Lower lobe of right lung (tissue), 2 donors: ENCODE measurements at regions not wholly inside any gene's neighbourhood (a gene's known extent, or its start where the extent isn't known, plus 50 kb on each side); places are given as distances from the start of the nearest gene placed in this dataset.
A peak's percentile ranks its signal among the peaks of the same experiment; 100 is the strongest.

Experiments
- ATAC-seq, 2 donors: fragments of 200-7000 bp; cut with Tn5 transposase; one replicate each; pipeline ENCODE4 v1.9.1; 2020 to 2022; ENCODE audit warnings: mild to moderate bottlenecking in 2 of 2, moderate library complexity in 2 of 2
- DNase-seq: peaks from one replicate; pipeline ENCODE4 v3.0.0-alpha.2; 2020
- H3K27ac ChIP-seq: fragments of 200-600 bp; one replicate; pipeline ENCODE4 v1.8.0; 2022
- H3K27me3 ChIP-seq: fragments of 200-600 bp; one replicate; pipeline ENCODE4 v1.8.0; 2022; ENCODE audit warnings: low read depth
- H3K36me3 ChIP-seq: fragments of 200-600 bp; one replicate; pipeline ENCODE4 v1.8.0; 2022; ENCODE audit warnings: mild to moderate bottlenecking
- H3K4me1 ChIP-seq: fragments of 200-600 bp; one replicate; pipeline ENCODE4 v1.8.0; 2022
- H3K4me3 ChIP-seq: fragments of 200-600 bp; one replicate; pipeline ENCODE4 v1.8.0; 2022; ENCODE audit warnings: mild to moderate bottlenecking
- H3K9me3 ChIP-seq: fragments of 200-600 bp; one replicate; pipeline ENCODE4 v1.8.0; 2022
- intact Hi-C: fragments of 100-400 bp; cut with DNase I; formaldehyde crosslinking; loops from one replicate; pipeline ENCODE4 v1.11.0; 2022
- TF ChIP-seq, protein P1 (sequence below): fragments of 200-600 bp; IDR thresholded peaks from one replicate; pipeline ENCODE4 v1.8.0; 2022; ENCODE audit warnings: antibody characterized with exemption, mild to moderate bottlenecking
- donor health status: DM: no; HTN: yes; CAD: no; lungs with severe emphysema.

DNA sequence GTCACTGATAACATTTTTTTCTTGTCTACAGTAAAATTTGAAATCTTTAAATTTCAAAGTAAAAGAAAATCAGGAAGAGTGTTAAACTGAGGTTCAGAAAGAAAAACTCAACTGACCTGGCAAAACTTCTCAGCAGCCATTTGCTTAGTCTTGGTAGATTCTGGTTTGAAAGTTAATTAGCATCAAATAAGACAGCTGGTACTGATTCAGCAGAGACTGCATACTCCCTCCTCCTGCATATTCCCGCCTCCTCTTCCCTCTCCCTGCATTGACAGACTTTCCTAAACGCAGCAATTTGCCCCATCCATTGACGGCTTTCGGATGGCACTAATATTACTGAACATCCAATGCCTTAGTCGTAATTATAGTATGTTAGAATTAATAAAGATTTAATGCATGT is 520.8 kb downstream of the FLRT2 start:
- Histone ChIP-seq H3K4me1 (no peaks in the 10 kb centered on the region), H3K36me3 (no peaks in the 10 kb centered on the region), H3K9me3 (no peaks in the 10 kb centered on the region), H3K27me3 (no peaks in the 10 kb centered on the region), H3K27ac (no peak overlapping the region), H3K4me3 (no peak overlapping the region)
- TF ChIP-seq, protein P1, sequence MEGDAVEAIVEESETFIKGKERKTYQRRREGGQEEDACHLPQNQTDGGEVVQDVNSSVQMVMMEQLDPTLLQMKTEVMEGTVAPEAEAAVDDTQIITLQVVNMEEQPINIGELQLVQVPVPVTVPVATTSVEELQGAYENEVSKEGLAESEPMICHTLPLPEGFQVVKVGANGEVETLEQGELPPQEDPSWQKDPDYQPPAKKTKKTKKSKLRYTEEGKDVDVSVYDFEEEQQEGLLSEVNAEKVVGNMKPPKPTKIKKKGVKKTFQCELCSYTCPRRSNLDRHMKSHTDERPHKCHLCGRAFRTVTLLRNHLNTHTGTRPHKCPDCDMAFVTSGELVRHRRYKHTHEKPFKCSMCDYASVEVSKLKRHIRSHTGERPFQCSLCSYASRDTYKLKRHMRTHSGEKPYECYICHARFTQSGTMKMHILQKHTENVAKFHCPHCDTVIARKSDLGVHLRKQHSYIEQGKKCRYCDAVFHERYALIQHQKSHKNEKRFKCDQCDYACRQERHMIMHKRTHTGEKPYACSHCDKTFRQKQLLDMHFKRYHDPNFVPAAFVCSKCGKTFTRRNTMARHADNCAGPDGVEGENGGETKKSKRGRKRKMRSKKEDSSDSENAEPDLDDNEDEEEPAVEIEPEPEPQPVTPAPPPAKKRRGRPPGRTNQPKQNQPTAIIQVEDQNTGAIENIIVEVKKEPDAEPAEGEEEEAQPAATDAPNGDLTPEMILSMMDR: no peak
- intact Hi-C loops: no loop called here
- DNase-seq (no peak), ATAC-seq (no peak)

DNA sequence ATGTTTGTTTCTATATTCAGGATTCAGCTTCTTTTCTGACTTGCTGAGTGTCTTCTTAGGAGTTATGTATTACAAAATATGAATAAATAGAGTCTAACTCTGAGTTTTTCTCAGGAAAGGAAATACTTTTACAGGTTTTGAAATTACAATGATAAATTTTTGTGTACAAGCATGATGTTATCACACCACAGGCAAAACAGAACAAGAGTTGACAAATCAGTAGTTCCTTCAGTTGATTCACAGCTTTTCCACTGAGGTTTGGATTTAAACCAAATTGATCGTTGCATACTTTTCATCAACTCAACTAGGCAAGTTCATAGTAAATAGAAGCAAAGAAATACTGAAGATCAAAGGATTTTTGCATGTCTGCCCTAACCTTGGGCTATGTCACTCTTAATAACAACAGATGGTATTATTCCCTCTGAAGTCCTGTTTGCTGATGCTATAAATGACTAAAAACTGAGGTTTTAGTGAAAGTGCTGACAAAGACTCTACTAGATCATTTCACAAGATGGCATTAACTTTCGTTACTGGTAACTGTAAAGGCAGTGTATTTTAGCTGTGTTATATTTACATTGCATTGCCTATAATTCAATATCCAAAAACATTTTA is 520.2 kb downstream of the FLRT2 start:
- no peak for DNase-seq
- Histone ChIP-seq H3K4me3 (no peak overlapping the region), H3K9me3 (no peaks in the 10 kb centered on the region), H3K27me3 (no peaks in the 10 kb centered on the region), H3K4me1 (no peaks in the 10 kb centered on the region), H3K36me3 (no peaks in the 10 kb centered on the region), H3K27ac (no peak overlapping the region)
- no peak for ATAC-seq
- intact Hi-C loops: no loop called here
- TF ChIP-seq, protein P1: no peak

DNA sequence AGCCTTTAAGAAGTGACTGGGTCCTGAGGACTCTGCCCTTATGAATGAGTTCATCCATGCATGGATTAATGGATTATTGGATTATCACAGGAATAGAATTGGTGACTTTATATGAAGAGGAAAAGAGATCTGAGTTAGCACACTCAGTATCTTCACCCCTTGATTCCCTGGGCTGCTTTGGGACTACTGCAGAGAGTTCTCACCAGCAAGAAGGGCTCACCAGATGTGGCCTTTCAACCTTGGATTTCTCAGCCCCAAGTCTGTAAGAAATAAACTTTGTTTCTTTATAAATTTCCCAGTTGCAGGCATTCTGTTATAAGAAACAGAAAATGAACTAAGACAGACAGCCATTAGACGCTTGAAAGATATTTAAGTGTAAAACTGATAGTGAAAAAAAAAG is 509.2 kb downstream of the FLRT2 start:
- ATAC-seq (no peak), DNase-seq (no peak)
- Histone ChIP-seq H3K4me3 (no peak overlapping the region), H3K27ac (no peak overlapping the region), H3K4me1 (no peaks in the 10 kb centered on the region), H3K36me3 (no peaks in the 10 kb centered on the region), H3K27me3 (no peaks in the 10 kb centered on the region), H3K9me3 (no peaks in the 10 kb centered on the region)
- intact Hi-C loops: no loop called here
- TF ChIP-seq, protein P1: no peak

DNA sequence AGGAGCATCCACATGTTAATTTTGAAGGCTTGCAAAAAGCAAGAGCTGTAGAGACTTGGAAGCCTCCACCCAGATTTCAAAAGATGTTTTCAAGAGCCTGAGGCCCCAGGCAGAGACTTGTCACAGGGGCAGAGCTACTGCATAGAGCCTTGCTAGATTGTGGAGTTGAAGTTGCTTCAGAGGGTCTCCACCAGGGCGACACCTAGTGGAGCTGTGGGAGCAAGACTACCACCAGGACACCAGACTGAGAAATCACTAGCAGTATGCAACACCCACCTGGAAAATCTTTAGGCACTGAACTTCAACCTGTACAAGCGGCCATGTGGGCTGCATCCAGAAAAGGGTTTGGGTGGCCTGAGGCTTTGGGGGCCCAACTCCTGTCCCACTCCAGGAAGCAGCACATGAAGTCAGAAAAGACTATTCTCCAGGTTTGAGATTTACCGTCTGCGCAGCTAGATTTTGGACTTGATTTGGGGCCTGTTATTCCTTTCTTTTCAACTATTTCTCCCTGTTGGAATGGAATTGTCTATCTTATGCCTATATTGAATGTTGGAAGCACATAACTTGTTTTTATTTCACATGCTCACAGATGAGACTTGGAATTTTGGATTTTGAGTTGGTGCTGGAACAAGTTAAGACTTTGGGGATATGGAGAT is 508.6 kb downstream of the FLRT2 start:
- Histone ChIP-seq H3K36me3 (no peaks in the 10 kb centered on the region), H3K4me3 (no peak overlapping the region), H3K27me3 (no peaks in the 10 kb centered on the region), H3K9me3 (no peaks in the 10 kb centered on the region), H3K27ac (no peak overlapping the region), H3K4me1 (no peaks in the 10 kb centered on the region)
- intact Hi-C loops: no loop called here
- ATAC-seq (peak; percentile 76 to 77), DNase-seq (peak; percentile 47)
- TF ChIP-seq, protein P1: peak; percentile 67

DNA sequence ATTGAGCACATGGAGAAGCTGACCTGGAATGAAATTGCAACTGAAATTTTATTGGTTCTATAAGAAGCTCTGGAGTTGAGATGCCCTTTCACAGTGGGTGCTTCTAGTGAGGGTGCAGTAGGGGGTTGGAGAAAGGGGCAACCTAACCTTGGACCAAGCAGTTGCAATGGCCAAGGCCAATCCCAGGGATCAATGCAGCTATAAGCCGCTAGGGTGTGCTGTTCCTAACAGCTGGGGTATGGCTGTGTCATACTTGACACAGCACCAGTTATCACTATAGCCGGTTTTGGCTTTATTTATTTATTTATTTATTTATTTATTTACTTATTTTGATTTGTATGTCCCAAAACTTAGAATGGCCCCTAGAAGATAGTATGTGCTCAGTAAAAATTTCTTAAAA is 505.9 kb downstream of the FLRT2 start:
- ATAC-seq: peak in 1 of 2 donors; percentile 51
- Histone ChIP-seq H3K36me3 (no peaks in the 10 kb centered on the region), H3K4me1 (no peaks in the 10 kb centered on the region), H3K9me3 (no peaks in the 10 kb centered on the region), H3K27ac (no peak overlapping the region), H3K4me3 (no peak overlapping the region), H3K27me3 (no peaks in the 10 kb centered on the region)
- intact Hi-C loops: no loop called here
- TF ChIP-seq, protein P1: peak; percentile 37
- no peak for DNase-seq
